ENCODE measurements at regions not wholly inside any gene's neighbourhood (a gene's known extent, or its start where the extent isn't known, plus 50 kb on each side); places are given as distances from the start of the nearest gene placed in this dataset.

- TF ChIP-seq CTCF (conservative IDR thresholded peaks at IDR 0.05; ENCODE audit: low read length) (no peak), EZH2phosphoT487 (IDR thresholded peaks at IDR 0.05; ENCODE audit: borderline replicate concordance) (no peak)
Measured at GRCh38 chr2:16440898-16441297, 224.7 kb downstream of the CYRIA start.
